ENCODE measurements at regions not wholly inside any gene's neighbourhood (a gene's known extent, or its start where the extent isn't known, plus 50 kb on each side); places are given as distances from the start of the nearest gene placed in this dataset.

GRCh38 chr15:37814847-37815515 lies 119.5 kb upstream of the TMCO5A start:
- no peak for DNase-seq (ENCODE audit: low read depth)
- H3K4me3 ChIP-seq (ENCODE audit: low read depth, low read length): no peak overlapping the region

GRCh38 chr15:37818152-37818677 lies 116.2 kb upstream of the TMCO5A start:
- DNase-seq (ENCODE audit: low read depth): no peak
- H3K4me3 ChIP-seq (ENCODE audit: low read depth, low read length): no peak overlapping the region

GRCh38 chr15:37819191-37819590 lies 115.2 kb upstream of the TMCO5A start:
- no peak overlapping the region for H3K4me3 ChIP-seq (ENCODE audit: low read depth, low read length)
- DNase-seq (ENCODE audit: low read depth): peak; percentile 2

GRCh38 chr15:37820380-37821128 lies 113.9 kb upstream of the TMCO5A start:
- no peak for DNase-seq (ENCODE audit: low read depth)
- H3K4me3 ChIP-seq (ENCODE audit: low read depth, low read length): no peak overlapping the region

- no peak overlapping the region for H3K4me3 ChIP-seq (ENCODE audit: low read depth, low read length)
- DNase-seq (ENCODE audit: low read depth): no peak
Measured at GRCh38 chr15:37823601-37824275, 110.7 kb upstream of the TMCO5A start.

GRCh38 chr15:37824717-37825382 lies 109.6 kb upstream of the TMCO5A start:
- peak; percentile 87 for DNase-seq (ENCODE audit: low read depth)

GRCh38 chr15:37837276-37837675 lies 97.2 kb upstream of the TMCO5A start:
- peak; percentile 3 for DNase-seq (ENCODE audit: low read depth)
- H3K4me3 ChIP-seq (ENCODE audit: low read depth, low read length): no peak overlapping the region

More at GRCh38 chr15:37824717-37825382, 109.6 kb upstream of the TMCO5A start:
- no peak overlapping the region for H3K4me3 ChIP-seq (ENCODE audit: low read depth, low read length)

- no peak for DNase-seq (ENCODE audit: low read depth)
- no peak overlapping the region for H3K4me3 ChIP-seq (ENCODE audit: low read depth, low read length)
Measured at GRCh38 chr15:37847776-37848175, 86.7 kb upstream of the TMCO5A start.

- no peak overlapping the region for H3K4me3 ChIP-seq (ENCODE audit: low read depth, low read length)
- no peak for DNase-seq (ENCODE audit: low read depth)
Measured at GRCh38 chr15:37856109-37856508, 78.3 kb upstream of the TMCO5A start.

GRCh38 chr15:37860896-37861295 lies 73.5 kb upstream of the TMCO5A start:
- no peak for DNase-seq (ENCODE audit: low read depth)
- no peak overlapping the region for H3K4me3 ChIP-seq (ENCODE audit: low read depth, low read length)

GRCh38 chr15:37865687-37866086 lies 68.8 kb upstream of the TMCO5A start:
- no peak for DNase-seq (ENCODE audit: low read depth)
- H3K4me3 ChIP-seq (ENCODE audit: low read depth, low read length): no peak overlapping the region

GRCh38 chr15:37870711-37871110 lies 63.7 kb upstream of the TMCO5A start:
- no peak for DNase-seq (ENCODE audit: low read depth)
- H3K4me3 ChIP-seq (ENCODE audit: low read depth, low read length): no peak overlapping the region

GRCh38 chr15:37872661-37873060 lies 61.8 kb upstream of the TMCO5A start:
- DNase-seq (ENCODE audit: low read depth): peak; percentile 13
- H3K4me3 ChIP-seq (ENCODE audit: low read depth, low read length): no peak overlapping the region

- DNase-seq (ENCODE audit: low read depth): peak; percentile 19
- H3K4me3 ChIP-seq (ENCODE audit: low read depth, low read length): no peak overlapping the region
Measured at GRCh38 chr15:37873336-37873735, 61.1 kb upstream of the TMCO5A start.

GRCh38 chr15:37876900-37877299 lies 57.5 kb upstream of the TMCO5A start:
- H3K4me3 ChIP-seq (ENCODE audit: low read depth, low read length): no peak overlapping the region
- no peak for DNase-seq (ENCODE audit: low read depth)

GRCh38 chr15:37877851-37878741 lies 56.3 kb upstream of the TMCO5A start:
- DNase-seq (ENCODE audit: low read depth): peak; percentile 65
- no peak overlapping the region for H3K4me3 ChIP-seq (ENCODE audit: low read depth, low read length)

GRCh38 chr15:37880009-37880834 lies 54.2 kb upstream of the TMCO5A start:
- DNase-seq (ENCODE audit: low read depth): peak; percentile 60
- H3K4me3 ChIP-seq (ENCODE audit: low read depth, low read length): no peak overlapping the region

- no peak for DNase-seq (ENCODE audit: low read depth)
- H3K4me3 ChIP-seq (ENCODE audit: low read depth, low read length): no peak overlapping the region
Measured at GRCh38 chr15:37880835-37881153, 53.6 kb upstream of the TMCO5A start.
